GM12864 (cell line): ENCODE measurements at regions not wholly inside any gene's neighbourhood (a gene's known extent, or its start where the extent isn't known, plus 50 kb on each side); places are given as distances from the start of the nearest gene placed in this dataset.

Experiments used
- DNase-seq: peaks from one replicate; pipeline ENCODE4 v3.0.0-alpha.2; 2011; ENCODE audit warnings: low read depth
- H3K4me3 ChIP-seq: 2 replicates; pipeline ENCODE4 v1.5.1; 2011; ENCODE audit warnings: mild to moderate bottlenecking, low read depth, low read length, control low read depth
- TF ChIP-seq, protein P1 (sequence below): IDR thresholded peaks from 2 replicates; pipeline ENCODE4 v1.5.1; 2011; ENCODE audit warnings: low read depth, mild to moderate bottlenecking, moderate library complexity, low read length, control low read depth, inconsistent platforms; ENCODE audit errors: missing control alignments

DNA sequence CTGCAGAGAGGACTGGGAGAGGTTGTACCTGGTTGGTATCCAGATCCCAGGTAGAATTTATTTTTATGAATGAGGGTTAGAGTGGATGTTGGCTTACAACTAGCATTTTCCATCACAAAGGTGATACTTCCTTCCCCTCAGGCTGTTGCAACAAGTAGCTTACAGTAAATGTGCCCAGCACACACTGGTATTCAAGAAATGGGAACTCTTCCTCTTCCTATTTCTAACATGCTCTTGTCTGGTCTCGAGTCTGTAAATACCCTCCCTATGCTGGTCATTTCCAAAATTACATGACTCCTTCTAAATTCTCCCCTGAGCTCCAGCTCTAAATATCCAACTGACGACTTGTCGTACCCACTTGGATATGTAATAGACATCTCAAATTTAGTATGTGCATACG, 90.1 kb upstream of the FOXC1 start:
- no peak for DNase-seq
- H3K4me3 ChIP-seq = no peak overlapping the region
- TF ChIP-seq, protein P1, sequence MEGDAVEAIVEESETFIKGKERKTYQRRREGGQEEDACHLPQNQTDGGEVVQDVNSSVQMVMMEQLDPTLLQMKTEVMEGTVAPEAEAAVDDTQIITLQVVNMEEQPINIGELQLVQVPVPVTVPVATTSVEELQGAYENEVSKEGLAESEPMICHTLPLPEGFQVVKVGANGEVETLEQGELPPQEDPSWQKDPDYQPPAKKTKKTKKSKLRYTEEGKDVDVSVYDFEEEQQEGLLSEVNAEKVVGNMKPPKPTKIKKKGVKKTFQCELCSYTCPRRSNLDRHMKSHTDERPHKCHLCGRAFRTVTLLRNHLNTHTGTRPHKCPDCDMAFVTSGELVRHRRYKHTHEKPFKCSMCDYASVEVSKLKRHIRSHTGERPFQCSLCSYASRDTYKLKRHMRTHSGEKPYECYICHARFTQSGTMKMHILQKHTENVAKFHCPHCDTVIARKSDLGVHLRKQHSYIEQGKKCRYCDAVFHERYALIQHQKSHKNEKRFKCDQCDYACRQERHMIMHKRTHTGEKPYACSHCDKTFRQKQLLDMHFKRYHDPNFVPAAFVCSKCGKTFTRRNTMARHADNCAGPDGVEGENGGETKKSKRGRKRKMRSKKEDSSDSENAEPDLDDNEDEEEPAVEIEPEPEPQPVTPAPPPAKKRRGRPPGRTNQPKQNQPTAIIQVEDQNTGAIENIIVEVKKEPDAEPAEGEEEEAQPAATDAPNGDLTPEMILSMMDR = no peak

GRCh38 chr6:1522779-1523178, 86.9 kb upstream of the FOXC1 start:
- no peak for DNase-seq
- TF ChIP-seq, protein P1 = no peak
- no peak overlapping the region for H3K4me3 ChIP-seq

DNA sequence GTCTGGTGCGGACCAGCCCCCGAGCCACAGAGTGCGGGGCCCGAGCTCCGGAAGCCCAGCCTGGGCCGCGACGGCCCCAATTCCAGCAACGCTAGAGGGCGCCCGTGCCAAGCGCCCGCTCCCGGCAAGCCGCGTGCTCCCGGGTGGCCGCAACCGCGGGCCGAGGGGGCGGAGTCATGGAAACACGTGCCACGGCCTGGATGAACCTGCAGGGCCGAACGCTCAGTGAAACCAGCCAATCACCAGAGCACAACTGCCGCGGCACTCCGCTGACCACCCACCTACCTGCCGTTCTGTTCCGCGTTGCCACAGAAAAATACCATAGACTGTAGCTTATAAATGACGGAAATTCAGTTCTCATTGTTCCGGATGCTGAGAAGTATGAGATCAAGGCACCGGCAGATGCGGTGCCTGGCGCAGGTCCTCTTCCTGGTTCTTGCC, 85.7 kb upstream of the FOXC1 start:
- TF ChIP-seq, protein P1 = peak; percentile 60
- no peak for DNase-seq
- H3K4me3 ChIP-seq = no peak overlapping the region

GRCh38 chr6:1525364-1526038, 84.2 kb upstream of the FOXC1 start:
- TF ChIP-seq, protein P1 = no peak
- no peak overlapping the region for H3K4me3 ChIP-seq
- no peak for DNase-seq

DNA sequence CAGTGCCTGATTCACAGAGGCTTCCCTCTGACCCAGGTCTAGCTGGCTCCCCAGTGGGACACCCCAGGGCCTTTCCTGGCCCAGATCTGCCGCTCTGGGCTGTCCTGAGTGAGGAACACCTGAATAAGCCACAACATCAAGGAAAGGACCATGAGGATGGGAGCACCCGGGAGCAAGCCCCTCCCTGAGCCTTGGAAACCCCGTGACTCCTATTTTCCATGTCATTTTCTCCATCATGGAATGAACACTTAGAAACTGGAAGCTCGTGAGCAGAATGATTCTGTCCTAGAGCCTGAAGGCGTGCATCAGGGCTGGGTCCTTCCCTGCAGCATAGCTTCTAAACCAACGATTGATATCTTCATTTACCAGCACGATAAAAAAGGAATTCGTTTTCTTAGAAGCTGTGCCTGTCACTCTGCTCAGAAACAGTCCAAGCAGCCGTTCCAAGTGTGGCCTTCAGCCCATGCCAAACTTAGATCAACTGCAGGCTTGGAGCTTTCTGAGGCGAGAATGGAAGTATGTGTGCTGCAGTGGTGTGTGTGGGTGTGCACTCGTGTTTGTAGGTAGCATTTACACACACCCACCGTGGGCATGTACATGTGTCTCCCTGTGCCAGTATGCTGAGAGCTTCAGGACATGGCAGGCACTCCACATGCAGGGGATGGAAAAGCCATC, 83.2 kb upstream of the FOXC1 start:
- DNase-seq = no peak
- TF ChIP-seq, protein P1 = no peak
- H3K4me3 ChIP-seq = no peak overlapping the region

- TF ChIP-seq, protein P1 = no peak
- DNase-seq = peak; percentile 25
- H3K4me3 ChIP-seq = no peak overlapping the region
Measured at GRCh38 chr6:1527073-1527457, 82.7 kb upstream of the FOXC1 start.

DNA sequence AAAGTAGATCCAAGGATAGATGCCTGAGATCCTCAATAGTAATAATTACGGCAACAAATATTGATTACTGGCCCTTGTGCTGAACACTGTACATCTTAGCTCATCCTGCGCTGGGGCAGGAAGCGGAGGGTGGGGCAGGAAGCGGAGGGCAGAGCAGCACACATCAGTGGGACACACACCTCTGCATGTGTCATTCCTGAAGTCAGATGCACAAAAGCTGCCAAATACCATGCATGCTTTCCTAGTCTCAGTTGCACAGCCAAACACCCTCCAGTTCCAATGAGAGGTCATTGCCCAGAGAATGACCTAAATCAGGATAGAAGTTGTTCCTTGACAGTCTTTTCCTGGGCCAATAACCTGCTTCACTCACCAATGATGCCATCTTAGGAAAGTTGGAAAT, 74.4 kb upstream of the FOXC1 start:
- TF ChIP-seq, protein P1 = no peak
- no peak for DNase-seq
- no peak overlapping the region for H3K4me3 ChIP-seq
